ENCODE measurements at regions not wholly inside any gene's neighbourhood (a gene's known extent, or its start where the extent isn't known, plus 50 kb on each side); places are given as distances from the start of the nearest gene placed in this dataset.

GRCh38 chr16:13665876-13666275 is 254.1 kb upstream of the ERCC4 start:
- no peak overlapping the region for H3K9ac ChIP-seq (replicated peaks; ENCODE audit: extremely low read depth, insufficient read depth, low read length)
- dilution Hi-C loops (cut with MboI; ENCODE audit: extremely low pct_ligation_motif_present, low sequenced_read_pairs) (no loop called here), intact Hi-C loops (cut with micrococcal nuclease) (no loop called here)
- H4K20me1 ChIP-seq (replicated peaks; ENCODE audit: control insufficient read depth, extremely low read depth, insufficient read depth, low read length), result no peaks in the 10 kb centered on the region
- H2AFZ ChIP-seq (ENCODE audit: low read depth, low read length), result no peak overlapping the region
- no peaks in the 10 kb centered on the region for H3K36me3 ChIP-seq (ENCODE audit: control insufficient read depth in 2 of 2, extremely low read depth in 1 of 2, insufficient read depth in 2 of 2, low read length in 2 of 2)
- POLR2A ChIA-PET, result no interaction called here
- FAIRE-seq, result no peak
- no peak overlapping the region for H3K4me2 ChIP-seq (ENCODE audit: insufficient read depth, low read length)
- DNase-seq (ENCODE audit: low read depth, low spot score), result no peak
- H3K9me1 ChIP-seq (replicated peaks; ENCODE audit: control insufficient read depth, extremely low read depth, insufficient read depth, low read length), result no peaks in the 10 kb centered on the region
- no peaks in the 10 kb centered on the region for H3K79me2 ChIP-seq (ENCODE audit: control insufficient read depth, insufficient read depth, low read length)
- CTCF ChIA-PET, result no interaction called here
- no peaks in the 10 kb centered on the region for H3K4me1 ChIP-seq (ENCODE audit: control insufficient read depth, extremely low read depth, insufficient read depth, low read length)
- H3K9me3 ChIP-seq (replicated peaks; ENCODE audit: control insufficient read depth, insufficient read depth, low read length), result peaks cover 2% of the 10 kb centered on the region
- H3K27ac ChIP-seq (ENCODE audit: insufficient read depth, low read depth, low read length), result no peak overlapping the region
- H3K27me3 ChIP-seq (ENCODE audit: control insufficient read depth in 2 of 2, insufficient read depth in 2 of 2, low read length in 2 of 2), result no peaks in the 10 kb centered on the region
- no peak overlapping the region for H3K4me3 ChIP-seq (replicated peaks in 1 of 3; ENCODE audit: insufficient read depth in 1 of 3, low read depth in 1 of 3, low read length in 3 of 3)
- BruUV-seq (replicated peaks), result no TSS peak
- no peak for TF ChIP-seq JUN (IDR thresholded peaks at IDR 0.05; ENCODE audit: borderline replicate concordance, insufficient read depth, insufficient read length, low read depth)
- TF ChIP-seq MYC (IDR thresholded peaks at IDR 0.05; ENCODE audit: low read depth, low read length), result no peak
- no peak for TF ChIP-seq CTCF (IDR thresholded peaks at IDR 0.05; ENCODE audit: extremely low read depth in 1 of 2, insufficient read depth in 1 of 2, low read depth in 1 of 2, low read length in 2 of 2)
- no peak for TF ChIP-seq GATA2 (IDR thresholded peaks at IDR 0.05; ENCODE audit: insufficient read depth, insufficient read length, low read depth, low read length)
- TF ChIP-seq MAX (IDR thresholded peaks at IDR 0.05; ENCODE audit: insufficient read depth, insufficient read length), result no peak
- no peak for TF ChIP-seq EZH2 (IDR thresholded peaks at IDR 0.05; ENCODE audit: borderline replicate concordance, low read depth, low read length, severe bottlenecking)
- TF ChIP-seq POLR2AphosphoS5 (IDR thresholded peaks at IDR 0.05; ENCODE audit: insufficient read depth, low read depth, low read length), result no peak
- no peak for TF ChIP-seq POLR2A (IDR thresholded peaks at IDR 0.05; ENCODE audit: low read depth, low read length)
- no peak for TF ChIP-seq FOS (IDR thresholded peaks at IDR 0.05; ENCODE audit: borderline replicate concordance, insufficient read depth, low read length)

All from endothelial cell of umbilical vein (primary cell).